WERI-Rb-1 (cell line): ENCODE measurements at regions not wholly inside any gene's neighbourhood (a gene's known extent, or its start where the extent isn't known, plus 50 kb on each side); places are given as distances from the start of the nearest gene placed in this dataset.

Source experiments
- DNase-seq: peaks from one replicate; pipeline ENCODE4 v3.0.0-alpha.2; 2020
- H3K27ac ChIP-seq: fragments of 250-450 bp; sonication (Bioruptor Pico); 2 replicates; pipeline ENCODE4 v1.5.1; 2020; ENCODE audit warnings: mild to moderate bottlenecking, moderate library complexity
- H3K27me3 ChIP-seq: fragments of 250-450 bp; sonication (Bioruptor Pico); 2 replicates; pipeline ENCODE4 v1.5.1; 2021; ENCODE audit warnings: mild to moderate bottlenecking, low read depth, moderate library complexity; ENCODE audit not compliant: insufficient read depth, severe bottlenecking
- H3K36me3 ChIP-seq: fragments of 250-450 bp; sonication (Bioruptor Pico); 2 replicates; pipeline ENCODE4 v1.5.1; 2020; ENCODE audit warnings: mild to moderate bottlenecking, moderate library complexity
- H3K4me3 ChIP-seq: 2 replicates; pipeline ENCODE4 v1.5.1; 2011; ENCODE audit warnings: low read depth, mild to moderate bottlenecking, control low read depth, low read length
- H3K9me3 ChIP-seq: fragments of 250-450 bp; sonication (Bioruptor Pico); 2 replicates; pipeline ENCODE4 v1.5.1; 2021; ENCODE audit warnings: mild to moderate bottlenecking, moderate library complexity; ENCODE audit not compliant: severe bottlenecking
- CTCF ChIP-seq: IDR thresholded peaks from 2 replicates; pipeline ENCODE4 v1.5.1; 2011; ENCODE audit warnings: low read depth, mild to moderate bottlenecking, control low read depth, inconsistent platforms, low read length

GRCh38 chr20:1813101-1813529, 82.1 kb upstream of the SIRPA start:
- Histone ChIP-seq H3K36me3 (no peaks in the 10 kb centered on the region), H3K9me3 (no peaks in the 10 kb centered on the region), H3K27me3 (no peaks in the 10 kb centered on the region), H3K27ac (no peak overlapping the region), H3K4me3 (no peak overlapping the region)
- no peak for DNase-seq
- TF ChIP-seq CTCF, result no peak

- Histone ChIP-seq H3K9me3 (no peaks in the 10 kb centered on the region), H3K36me3 (no peaks in the 10 kb centered on the region), H3K27ac (no peak overlapping the region), H3K4me3 (no peak overlapping the region), H3K27me3 (no peaks in the 10 kb centered on the region)
- no peak for DNase-seq
- TF ChIP-seq CTCF, result no peak
Observed at GRCh38 chr20:1811621-1812498, 83.3 kb upstream of the SIRPA start.

DNA sequence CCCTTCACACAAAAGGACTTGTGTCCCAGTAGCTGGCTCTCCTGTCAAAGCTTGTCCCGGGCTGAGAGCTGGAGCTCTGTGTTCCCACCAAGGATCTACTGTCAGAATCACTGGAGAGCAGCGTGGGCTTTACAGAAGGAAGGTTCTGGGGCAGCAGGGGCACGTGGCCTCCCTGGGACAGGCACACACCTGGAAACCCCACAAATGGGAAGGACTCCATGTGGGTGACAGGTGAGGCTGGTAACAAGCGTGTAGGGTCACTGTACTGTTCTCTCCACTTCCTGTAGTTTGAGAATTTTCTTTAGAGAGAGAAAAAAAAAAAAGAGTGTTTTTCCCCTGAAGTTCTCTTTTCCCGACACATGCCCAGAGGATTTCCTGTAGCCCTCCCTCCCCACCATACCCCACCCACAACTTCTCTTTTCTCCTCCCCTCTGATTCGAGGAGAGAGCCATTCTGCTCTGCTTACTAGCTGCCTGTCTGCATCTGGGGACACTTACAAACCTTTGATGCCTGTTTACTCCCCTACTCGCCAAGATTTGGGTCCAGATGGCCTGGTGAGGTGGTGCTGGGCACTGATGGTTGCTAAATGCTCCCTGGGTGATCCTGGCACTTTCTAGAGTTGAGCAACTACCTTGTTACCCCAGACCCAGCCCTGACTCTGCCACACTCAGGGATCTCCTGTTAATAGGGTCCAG, 84.1 kb upstream of the SIRPA start:
- Histone ChIP-seq H3K27ac (no peak overlapping the region), H3K9me3 (no peaks in the 10 kb centered on the region), H3K27me3 (no peaks in the 10 kb centered on the region), H3K36me3 (no peaks in the 10 kb centered on the region), H3K4me3 (no peak overlapping the region)
- DNase-seq, result no peak
- no peak for TF ChIP-seq CTCF

GRCh38 chr20:1810572-1810925, 84.7 kb upstream of the SIRPA start:
- Histone ChIP-seq H3K27ac (no peak overlapping the region), H3K4me3 (no peak overlapping the region), H3K9me3 (no peaks in the 10 kb centered on the region), H3K27me3 (no peaks in the 10 kb centered on the region), H3K36me3 (no peaks in the 10 kb centered on the region)
- no peak for DNase-seq
- no peak for TF ChIP-seq CTCF

DNA sequence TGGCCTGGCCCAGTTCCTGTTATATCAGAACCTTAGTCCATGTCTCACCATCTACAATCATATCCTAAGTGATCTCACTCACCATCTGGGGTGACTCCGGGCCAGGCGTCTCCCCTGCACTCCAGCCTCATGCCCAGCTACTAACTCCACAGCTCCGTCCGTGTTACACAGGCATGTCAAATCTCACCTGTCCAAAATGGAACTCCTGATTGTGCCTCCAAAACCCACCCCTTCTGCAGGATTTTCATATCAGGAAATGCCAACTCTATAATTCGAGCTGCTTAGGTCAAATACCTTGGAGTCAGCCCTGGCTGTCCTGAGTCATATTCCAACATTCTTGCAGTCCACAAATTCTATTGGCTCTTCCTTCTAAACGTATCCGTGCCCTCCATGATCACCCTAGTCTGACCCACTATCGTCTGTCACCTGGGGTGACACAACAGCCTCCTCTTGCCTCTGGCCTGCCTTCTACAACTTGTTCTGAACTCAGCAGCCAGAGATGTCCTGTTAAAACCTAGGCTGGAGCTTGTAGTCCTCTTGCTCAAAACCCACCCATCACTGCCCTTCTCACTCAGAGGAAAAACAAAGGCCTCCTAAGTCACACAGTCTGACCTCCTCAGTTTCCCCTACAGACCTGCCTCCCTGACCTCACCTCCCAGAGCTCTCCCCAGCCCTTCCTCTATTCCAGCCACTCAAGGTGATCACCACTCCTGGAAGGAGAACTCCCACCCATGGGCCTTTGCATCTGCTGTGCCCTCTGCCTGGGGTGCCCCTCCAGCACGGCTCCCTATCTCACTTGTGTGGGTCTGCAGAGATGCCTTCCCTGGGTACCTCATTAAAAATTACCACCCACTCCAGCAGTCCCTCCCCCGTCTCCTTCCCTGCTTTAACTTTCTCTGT, 85.3 kb upstream of the SIRPA start:
- DNase-seq, result no peak
- Histone ChIP-seq H3K27ac (no peak overlapping the region), H3K9me3 (no peaks in the 10 kb centered on the region), H3K27me3 (no peaks in the 10 kb centered on the region), H3K4me3 (no peak overlapping the region), H3K36me3 (no peaks in the 10 kb centered on the region)
- TF ChIP-seq CTCF, result no peak
